HG03432 (cell line): ENCODE measurements at regions not wholly inside any gene's neighbourhood (a gene's known extent, or its start where the extent isn't known, plus 50 kb on each side); places are given as distances from the start of the nearest gene placed in this dataset.

Source experiments
- ATAC-seq: cut with Tn5 transposase; IDR thresholded peaks from one replicate; pipeline ENCODE4 v1.9.1; 2021; ENCODE audit warnings: mild to moderate bottlenecking, moderate library complexity; ENCODE audit not compliant: unreplicated experiment

DNA sequence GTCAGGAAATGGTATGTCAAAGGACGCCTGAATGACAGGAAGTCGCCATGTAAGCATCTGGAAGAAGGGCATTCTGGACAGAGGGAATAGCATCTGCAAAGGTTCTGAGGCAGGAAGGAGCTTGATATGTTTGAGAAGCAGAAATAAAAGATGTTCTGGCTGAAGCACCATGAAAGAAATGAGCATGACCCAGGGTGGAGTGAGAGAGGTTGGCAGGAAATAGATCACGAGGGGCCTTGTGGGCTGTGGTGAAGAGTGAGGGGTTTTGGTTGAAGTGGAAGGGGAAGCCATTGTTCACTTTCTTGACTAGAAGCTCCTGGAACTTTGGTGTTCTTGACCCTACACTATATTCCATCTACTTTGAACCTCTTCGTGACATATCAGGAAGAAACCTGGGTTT is 99.4 kb upstream of the PARP11 start:
- ATAC-seq, result no peak

DNA sequence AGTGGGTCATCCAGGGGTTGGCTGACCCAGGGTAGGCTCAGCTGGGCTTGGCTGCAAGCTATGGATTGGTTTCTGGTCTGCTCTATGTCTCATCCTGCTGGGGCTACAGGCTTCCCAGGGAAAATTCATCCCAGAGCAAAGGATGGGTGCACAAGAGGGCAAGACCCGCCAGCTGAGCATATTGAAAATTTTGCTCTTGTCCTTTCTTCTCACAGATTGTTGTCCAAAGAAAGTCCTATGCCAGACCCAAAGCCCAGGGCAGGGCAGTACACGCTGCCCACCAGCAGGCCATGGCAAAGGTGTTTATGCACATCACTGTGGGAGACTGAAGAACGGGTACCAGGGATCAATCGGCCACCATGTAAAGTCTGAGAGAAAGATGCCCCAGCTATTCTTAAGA is 95.3 kb upstream of the PARP11 start:
- no peak for ATAC-seq

DNA sequence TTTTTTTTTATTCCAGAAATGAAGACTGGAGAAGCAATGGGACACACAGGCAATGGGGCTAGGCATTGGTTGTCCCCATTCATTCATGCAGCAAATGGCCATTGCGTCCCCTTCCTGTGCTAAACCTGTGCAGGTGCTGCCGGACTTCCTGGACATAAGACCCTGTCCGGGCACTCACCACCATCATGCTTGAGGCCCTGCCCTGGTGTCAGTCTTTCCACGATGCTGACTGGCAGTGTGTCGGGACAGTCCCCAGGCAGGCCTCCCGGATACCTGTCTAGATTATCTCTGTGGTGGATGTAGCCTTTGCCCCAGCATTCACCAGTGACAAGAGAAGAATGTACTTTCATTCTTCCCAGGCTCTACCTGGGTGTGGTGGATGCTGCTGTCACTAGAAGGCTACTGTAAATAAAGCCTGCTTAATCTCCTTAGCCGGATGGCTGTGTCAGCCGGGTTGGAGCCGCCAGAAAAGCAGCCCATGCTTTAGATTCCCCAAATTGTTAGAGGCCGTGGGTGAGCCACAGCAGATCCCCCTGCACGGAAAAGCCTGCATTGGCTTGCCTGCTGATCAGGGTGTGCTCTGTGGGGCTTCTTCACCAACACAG is 94.5 kb upstream of the PARP11 start:
- ATAC-seq, result no peak

DNA sequence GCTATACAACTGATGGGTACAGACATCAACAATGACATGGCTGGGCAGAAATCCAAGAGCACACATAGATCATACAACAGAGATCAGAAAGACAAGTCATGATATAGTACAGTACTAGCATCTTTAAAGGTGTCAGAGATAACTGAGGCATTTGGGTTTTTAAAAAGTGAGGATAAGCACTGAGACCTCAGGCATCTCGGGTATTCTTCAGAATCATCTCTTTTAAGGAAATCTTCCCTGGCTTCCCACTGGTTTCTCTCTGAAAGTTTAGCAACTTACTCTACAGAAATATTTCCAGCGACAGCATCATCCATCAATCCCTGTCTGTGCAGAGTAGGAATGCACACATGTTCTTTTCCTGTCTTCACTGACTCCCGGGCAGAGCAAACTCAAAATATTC is 93.2 kb upstream of the PARP11 start:
- no peak for ATAC-seq

DNA sequence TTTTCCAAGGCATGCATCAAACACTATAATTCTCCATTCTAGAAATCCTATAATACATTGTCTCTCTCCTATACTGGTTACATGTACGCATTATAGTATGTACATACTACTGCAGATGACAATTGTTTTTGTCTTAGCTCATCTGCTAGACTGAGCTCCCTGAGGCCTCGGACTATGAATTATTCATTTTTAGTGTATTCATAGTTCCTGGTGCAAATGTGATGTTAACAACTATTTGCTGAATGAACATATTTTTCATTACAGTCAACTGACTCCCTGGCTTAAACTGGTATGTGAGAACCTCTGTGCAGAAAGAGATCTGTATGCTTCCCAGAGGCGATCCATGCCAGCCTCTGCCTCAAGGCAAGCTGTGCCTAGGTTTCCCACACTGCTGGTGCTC is 91.8 kb upstream of the PARP11 start:
- no peak for ATAC-seq

DNA sequence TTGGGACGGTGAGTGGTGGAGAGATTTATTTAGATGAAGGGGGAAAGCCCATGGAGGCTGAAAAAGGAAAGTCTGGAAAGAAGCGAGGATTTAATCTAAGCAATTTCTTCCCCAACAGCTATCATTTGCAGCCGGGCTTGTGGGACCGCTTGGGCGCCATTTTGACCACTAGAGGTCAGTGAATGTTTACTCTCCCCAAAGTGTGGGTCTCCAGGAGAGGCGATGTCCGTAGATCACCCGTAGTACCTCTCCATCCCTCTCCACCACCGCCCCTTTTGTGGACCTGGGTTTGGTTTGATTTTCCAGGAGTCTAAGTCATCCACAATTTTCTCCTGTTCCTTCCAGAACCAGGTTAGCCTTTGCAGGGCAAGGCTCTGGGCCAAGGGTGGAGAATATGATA is 91.2 kb upstream of the PARP11 start:
- ATAC-seq, result no peak

DNA sequence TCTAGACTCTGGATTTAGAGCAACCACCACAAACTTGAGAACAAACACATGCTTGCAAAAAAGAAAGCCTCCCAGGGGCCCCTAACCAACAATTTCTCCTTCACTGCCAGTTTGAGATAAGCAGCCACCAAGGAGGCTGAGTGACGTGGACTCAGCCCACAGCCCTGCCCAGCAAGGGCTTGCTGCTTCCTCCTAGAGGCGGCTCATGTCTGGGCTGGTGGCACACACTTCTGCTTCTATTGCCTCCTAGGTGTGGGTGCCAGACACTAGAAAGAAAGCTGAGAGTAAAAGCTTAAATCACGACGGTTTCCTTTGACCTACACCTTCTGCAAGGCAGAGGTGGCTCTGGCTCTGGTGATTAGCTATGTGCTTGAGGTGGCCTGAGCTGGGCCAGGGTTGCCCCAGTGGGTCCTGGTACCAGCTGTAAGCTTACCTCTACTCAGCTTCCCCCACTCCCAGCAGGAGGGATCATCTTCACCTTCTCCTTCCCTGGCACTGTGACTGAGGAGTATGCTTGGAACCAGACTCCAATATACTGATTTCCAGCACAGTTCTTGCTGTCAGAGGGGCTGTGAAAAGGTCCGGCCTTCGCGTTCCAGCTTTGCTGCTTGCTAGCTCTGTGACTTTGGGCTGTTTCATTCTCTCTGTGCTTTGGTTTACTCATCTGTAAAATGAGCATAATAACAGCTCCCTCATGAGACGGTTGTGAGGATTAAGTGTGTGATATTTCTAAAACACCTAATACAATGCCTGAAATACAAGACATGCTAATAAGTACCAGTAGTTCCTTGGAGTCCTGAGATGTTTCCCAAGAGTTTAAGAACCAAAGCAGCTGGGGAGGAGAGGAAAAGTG is 89.7 kb upstream of the PARP11 start:
- ATAC-seq, result no peak

DNA sequence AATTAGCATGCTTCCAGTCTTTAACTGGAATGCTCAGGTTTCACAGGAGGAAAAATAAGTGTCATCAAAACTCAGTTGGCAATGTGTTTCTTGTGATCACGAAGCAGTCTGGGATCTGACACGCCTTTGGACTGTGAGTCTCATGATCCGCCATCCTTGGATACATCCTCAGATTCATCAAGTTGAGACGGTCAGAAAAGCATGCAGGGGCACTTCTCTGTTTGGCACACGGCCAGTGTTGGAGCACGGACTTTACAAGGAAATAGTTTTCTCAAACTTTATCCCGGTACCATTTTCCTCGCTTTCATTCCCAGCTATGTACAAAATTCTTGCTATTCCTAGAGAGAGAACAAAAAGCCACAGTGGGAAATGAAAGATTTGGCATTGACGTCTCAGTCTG is 88.4 kb upstream of the PARP11 start:
- ATAC-seq, result no peak

DNA sequence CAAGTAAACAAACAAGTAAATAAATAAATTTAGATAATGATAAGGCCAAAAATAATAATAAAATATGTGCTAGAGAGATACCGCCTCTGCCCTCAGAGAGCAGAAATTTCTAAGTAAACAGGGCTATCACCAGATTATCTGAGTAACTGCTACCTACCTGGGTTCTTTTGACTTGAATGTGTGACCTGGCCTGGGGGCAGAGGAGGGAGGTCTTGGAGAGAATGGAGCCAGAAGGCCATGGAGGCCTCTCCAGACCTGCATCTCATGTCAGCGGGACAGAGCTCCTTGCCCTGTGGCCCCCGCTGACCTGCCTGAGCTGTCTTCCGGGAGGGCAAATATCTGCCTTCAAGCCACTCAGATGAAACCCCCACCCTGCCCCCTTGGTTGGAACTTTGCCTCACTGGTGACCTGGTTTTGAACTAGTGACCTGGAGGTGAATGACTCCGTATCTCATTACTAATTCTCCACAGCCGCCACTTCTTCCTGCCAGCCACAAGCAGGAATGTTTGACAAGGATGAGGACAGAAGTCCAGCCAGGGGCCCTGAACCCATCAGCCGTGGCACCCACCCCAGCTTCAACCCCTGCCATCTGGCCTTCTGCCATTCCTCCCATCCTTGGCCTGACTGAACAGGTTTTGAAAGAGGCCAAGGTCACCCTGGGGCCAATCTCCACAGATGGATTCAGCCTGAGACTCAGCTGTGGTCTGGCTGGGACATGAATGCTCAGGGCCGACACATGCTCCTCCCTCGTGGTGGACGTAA is 86.8 kb upstream of the PARP11 start:
- ATAC-seq, result no peak

DNA sequence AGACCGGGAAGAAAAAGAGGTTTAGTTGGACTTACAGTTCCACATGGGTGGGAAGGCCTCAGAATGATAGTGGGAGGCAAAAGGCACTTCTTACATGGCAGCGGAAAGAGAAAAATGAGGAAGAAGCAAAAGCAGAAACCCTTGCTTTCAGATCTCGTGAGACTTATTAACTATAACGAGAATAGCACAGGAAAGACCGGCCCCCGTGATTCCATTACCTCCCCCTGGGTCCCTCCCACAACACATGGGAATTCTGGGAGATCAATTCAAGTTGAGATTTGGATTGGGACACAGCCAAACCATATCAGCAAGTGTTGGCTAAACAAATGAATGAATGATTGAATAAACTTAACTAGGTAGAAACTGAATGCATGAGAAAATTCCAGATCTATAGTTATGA is 85.3 kb upstream of the PARP11 start:
- ATAC-seq, result no peak

DNA sequence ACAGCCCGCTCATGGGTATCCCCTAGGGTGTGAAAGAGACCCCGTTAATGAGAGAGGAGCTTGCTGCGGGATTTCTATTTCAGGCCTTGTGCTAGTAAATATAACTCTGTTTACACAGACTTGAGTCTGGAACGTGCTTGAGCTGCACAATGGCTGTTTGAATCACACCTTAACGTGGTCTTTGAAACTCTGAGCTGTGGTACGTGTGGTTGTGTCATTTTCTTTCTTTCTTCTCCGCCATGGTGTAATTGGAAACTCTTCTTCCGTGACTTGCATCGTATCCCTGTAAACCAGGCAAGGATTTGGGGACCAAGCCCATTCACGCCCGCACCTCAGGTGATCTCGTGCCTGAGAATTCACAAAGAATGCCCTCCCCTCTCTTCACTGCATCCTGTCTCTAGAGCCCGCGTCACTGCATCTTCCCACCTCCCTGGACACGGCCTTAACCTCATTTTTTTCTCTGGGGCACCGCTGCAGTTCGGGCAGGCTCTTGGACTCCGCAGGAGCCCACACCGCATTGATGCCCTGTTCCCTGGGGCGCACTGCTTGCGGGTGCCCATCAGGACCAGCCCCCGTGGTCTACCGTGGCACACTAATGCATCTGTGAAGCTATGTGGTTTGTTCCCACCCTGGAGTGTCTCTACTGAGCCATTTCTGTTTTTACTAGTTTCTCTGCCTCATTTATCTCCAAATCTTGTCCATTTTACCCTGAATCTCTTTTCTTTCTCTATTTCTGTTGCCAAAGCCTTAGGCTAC is 78.4 kb upstream of the PARP11 start:
- ATAC-seq, result no peak

DNA sequence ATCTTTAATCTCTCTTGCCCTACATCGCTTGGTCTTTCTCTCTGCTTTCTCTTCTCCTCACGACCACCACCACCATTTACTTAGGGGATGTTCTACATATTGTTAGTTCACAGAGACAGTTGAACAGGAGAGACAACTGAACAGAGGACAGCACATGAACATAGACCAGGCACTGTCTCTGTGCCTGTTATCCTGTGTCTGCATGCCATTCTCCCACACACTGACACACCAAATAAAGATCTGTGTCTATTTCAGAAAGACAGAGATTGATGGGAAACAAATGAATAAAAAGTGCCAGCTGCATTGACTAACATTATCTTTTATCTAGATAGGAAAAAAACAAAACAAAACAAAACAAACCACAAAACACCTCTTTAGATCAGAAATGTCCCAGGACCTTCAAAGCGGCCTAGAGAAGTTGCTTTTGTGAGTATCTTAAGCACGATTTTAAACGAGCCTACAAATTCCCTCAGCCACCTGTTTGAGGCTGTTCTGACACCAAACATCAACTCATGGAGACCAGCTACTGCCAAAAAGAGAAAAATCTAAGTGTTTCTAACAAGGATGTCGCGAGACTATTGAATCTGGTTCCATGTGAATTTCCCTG is 77.6 kb upstream of the PARP11 start:
- ATAC-seq, result no peak

DNA sequence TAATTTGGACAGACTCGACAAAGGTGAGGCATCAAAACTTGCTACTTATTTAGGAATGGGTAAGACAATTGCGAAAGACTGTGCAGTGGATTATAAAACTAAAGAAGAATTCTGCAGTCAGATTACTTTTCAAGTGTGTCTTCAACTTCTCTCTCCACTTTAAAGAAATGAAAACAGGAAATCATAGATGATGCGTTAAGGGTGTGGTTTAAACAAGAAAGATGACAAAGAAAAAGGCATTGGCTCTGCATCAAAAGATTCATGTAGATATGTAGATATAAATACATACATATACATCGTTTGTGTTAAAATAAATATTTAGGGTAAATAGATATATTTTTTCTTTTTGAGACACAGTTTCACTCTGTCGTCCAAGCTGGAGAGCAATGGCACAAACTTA is 74.6 kb upstream of the PARP11 start:
- ATAC-seq, result no peak

DNA sequence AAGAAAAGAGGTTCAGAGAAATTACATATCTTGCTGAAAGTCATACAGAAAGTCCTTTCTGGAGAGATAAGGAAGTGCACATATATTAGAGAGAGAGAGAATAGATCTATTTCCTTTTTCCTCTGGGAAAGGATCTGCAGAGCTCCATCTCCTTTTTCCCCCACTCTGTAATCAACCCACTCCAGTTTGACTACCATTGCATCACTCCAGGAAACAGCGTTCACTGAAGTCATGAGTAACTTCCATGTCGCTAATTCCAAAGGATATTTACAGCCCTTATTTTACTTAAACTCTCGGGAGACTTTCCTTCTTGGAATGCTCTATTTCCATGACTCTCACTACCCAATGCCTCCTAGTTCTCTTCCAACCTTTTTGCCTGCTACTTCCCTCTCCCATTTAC is 72.5 kb upstream of the PARP11 start:
- no peak for ATAC-seq

DNA sequence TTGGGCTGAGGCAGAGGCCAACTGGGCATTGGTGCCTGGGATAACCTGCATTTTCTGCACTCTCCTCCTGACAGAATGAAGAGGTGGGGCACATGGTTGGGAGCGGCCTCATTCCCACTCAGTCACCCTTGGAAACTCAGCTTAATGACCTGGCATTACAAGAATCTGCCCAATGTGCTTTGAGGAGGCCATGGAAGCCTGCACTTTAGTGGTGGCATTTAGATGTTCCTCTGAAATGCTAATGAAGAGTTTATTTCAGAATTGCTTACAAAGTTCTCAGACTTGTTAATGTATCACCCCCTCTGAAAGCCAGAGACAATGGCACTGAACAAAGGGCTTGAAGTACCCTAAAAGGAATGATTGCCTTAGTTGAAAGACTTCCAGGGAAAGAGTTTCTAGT is 71.4 kb upstream of the PARP11 start:
- ATAC-seq, result no peak

DNA sequence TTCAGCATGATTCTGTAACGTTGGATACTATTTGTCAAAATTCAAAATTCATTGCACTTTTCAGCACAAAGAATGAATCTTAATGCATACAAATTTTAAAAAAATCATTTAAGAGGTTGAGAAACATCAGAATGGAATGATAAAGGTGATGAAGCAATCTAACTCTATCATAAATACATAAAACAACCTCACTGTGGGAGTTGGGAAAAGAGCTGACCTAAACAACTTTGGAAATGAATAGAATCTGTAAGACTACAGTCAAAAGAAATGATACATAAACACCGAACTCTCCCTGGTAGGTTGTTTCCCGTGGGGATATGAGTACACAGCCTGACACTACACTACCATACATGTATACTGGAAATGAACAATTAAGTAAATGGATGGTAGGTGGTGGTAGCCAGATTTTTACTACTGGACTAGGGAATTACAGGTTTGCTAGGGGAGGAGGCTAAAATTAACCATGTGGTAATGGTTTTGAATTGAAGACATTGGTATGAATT is 64.9 kb upstream of the PARP11 start:
- no peak for ATAC-seq

DNA sequence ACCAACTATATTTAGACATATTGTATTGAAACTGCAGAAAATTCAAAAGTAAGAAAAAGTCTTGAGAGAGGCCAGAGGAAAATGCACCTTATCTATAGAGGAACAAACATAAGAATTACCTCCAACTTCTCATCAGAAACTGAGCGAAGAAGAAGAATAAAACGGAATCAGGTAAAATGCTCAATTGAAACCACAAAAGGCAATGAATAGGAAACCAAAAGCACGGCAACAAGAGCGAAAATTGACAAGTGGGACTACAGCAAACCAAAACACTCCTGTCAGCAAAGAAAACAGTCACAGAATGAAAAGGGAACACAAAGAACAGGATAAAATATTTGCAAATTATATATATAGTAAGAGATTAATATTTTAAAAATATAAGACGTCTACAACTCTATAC is 61.9 kb upstream of the PARP11 start:
- ATAC-seq, result no peak

DNA sequence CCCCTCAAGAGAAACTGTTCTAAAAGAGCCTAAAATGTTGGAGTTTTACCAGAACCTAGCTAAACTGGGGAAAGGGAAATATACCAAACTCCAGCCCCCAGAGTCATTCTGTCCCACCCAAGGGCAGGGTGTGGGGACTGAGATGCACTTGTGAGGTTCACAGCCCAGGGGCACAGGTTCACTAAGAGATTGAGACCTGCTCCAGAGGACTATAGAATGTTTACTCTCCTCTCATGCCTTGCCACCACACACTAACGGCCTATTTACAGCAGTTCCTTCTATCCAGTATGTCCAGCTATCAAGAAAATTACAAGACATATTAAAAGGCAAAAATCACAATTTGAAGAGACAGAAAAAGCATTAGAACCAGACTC is 60.6 kb upstream of the PARP11 start:
- no peak for ATAC-seq

DNA sequence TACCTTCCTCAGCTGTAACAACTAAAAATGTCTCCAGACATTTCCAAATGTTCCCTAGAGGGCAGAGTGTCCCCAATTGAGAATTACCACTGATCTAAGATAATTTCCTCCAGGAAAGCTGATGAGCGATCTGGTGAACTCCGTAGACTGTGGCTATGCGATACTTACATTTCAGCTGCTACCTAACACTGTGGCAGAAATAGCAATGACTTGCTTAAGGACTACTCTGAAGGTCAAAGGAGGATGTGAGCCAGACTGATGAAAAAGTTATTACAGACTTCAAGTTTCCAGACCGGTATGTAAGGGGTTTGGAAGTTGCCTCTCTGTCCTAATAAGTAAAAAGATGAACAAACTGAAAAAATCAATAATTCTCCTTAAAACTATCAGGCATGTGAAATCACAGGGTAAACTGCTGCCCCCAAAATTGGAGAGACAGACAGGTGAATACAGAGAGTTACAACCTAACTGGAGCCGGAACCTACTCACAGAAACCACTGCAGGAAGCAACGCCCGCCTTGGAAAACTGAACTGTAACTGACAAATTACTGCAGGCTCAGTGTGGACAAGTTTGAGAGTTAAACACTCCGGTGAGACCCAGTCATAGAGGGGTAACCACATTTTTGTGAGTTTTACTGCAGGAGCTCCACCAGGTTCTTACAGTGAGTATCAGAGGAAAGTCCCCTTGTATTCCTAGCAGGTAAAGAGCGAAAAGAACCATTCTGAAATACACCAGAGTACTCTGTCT is 60.0 kb upstream of the PARP11 start:
- no peak for ATAC-seq

DNA sequence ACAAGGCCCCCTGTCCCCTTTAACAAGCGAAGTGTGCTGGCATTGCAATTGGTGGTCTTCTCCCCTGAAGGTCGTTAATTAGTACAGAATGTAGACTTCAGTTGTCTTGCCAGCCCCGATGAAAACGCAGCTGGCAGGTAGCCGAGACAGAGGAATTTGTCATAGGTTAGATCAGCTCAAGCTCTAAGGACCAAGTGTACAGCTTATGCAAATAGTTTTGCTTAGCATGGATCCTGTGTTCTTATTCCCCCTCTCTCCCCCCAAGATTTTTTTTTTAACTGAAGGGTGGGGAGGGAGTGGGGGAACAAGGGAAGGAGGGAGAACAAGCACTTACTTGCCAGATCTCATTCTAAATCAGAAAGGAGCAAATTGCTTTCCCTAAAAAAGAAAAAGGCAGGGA is 58.6 kb upstream of the PARP11 start:
- ATAC-seq, result no peak
